Ishikawa (cell line): ENCODE measurements at regions not wholly inside any gene's neighbourhood (a gene's known extent, or its start where the extent isn't known, plus 50 kb on each side); places are given as distances from the start of the nearest gene placed in this dataset.

Experiments used
- CEBPB ChIP-seq: IDR thresholded peaks from 2 replicates; pipeline ENCODE4 v1.6.1; 2012
- CREB1 ChIP-seq: IDR thresholded peaks from 2 replicates; pipeline ENCODE4 v1.6.1; 2012; ENCODE audit warnings: low read depth
- EGR1 ChIP-seq: IDR thresholded peaks from 2 replicates; pipeline ENCODE4 v1.6.1; 2012
- RAD21 ChIP-seq: IDR thresholded peaks from 2 replicates; pipeline ENCODE4 v1.6.1; 2012; ENCODE audit warnings: low read depth
- REST ChIP-seq: IDR thresholded peaks from 2 replicates; pipeline ENCODE4 v1.6.1; 2012; ENCODE audit warnings: low read depth, mild to moderate bottlenecking
- TAF1 ChIP-seq: IDR thresholded peaks from 2 replicates; pipeline ENCODE4 v1.6.1; 2012; ENCODE audit warnings: low read depth, mild to moderate bottlenecking
- TEAD4 ChIP-seq: IDR thresholded peaks from 2 replicates; pipeline ENCODE4 v1.6.1; 2012

- TF ChIP-seq TEAD4 (no peak), RAD21 (no peak), EGR1 (no peak), REST (no peak), CREB1 (no peak), CEBPB (no peak), TAF1 (no peak)
Observed at GRCh38 chr17:36671144-36671543, 69.8 kb downstream of the MRM1 start.
